GM12878 (cell line): ENCODE measurements at regions not wholly inside any gene's neighbourhood (a gene's known extent, or its start where the extent isn't known, plus 50 kb on each side); places are given as distances from the start of the nearest gene placed in this dataset.

Experiments
- ATAC-seq: fragments of 200-7000 bp; cut with Tn5 transposase; 3 replicates; pipeline ENCODE4 v1.9.1; 2020; ENCODE audit warnings: mild to moderate bottlenecking, moderate library complexity
- BruUV-seq: library from RNA; stranded (reverse); fragments of 400-500 nt; replicated peaks from 2 replicates; lab custom pipeline; 2021; lab: Mats Ljungman, UMichigan
- CTCF ChIA-PET: fragments of 300-600 bp; sonication (Branson Sonifier 250); formaldehyde crosslinking; extraction: SDS; loops from one replicate; lab custom pipeline; 2021; ENCODE audit warnings: inconsistent platforms; lab: Yijun Ruan, JAX
- POLR2A ChIA-PET: fragments of 350-600 bp; formaldehyde crosslinking; extraction: SDS; loops from one replicate; lab custom pipeline; 2021; ENCODE audit warnings: inconsistent platforms; lab: Charles Lee
- RAD21 ChIA-PET: fragments of 300-600 bp; sonication (Branson Sonifier 250); formaldehyde crosslinking; loops from one replicate; lab custom pipeline; 2023; ENCODE audit warnings: antibody characterized with exemption; ENCODE audit not compliant: unreplicated experiment; lab: Charles Lee
- SMC1A ChIA-PET: fragments of 300-600 bp; sonication (Branson Sonifier 250); formaldehyde crosslinking; loops from one replicate; lab custom pipeline; 2023; ENCODE audit not compliant: unreplicated experiment, uncharacterized antibody; lab: Charles Lee
- DNase-seq: peaks from one replicate; pipeline ENCODE4 v3.0.0-alpha.2; 2011; ENCODE audit warnings: low read depth, low spot score
- FAIRE-seq: peaks from 3 replicates; lab custom pipeline; 2011; peaks lifted over from hg19 to GRCh38; lab: Jason Lieb, UNC
- H2AFZ ChIP-seq: 2 replicates; pipeline ENCODE4 v1.6.0; 2011; ENCODE audit warnings: low read depth, low read length, control low read depth; ENCODE audit not compliant: control insufficient read depth
- H3K27ac ChIP-seq: 2 replicates; pipeline ENCODE4 v1.5.1; 2011; ENCODE audit warnings: control low read depth; ENCODE audit not compliant: control insufficient read depth, insufficient read depth
- H3K27me3 ChIP-seq, 2 experiments: replicated peaks in 1 of 2; 2 replicates each; pipeline versions ENCODE4 v1.6.0 to v1.6.1; 2011; ENCODE audit warnings: low read length in 1 of 2; ENCODE audit not compliant: control insufficient read depth in 2 of 2, insufficient read depth in 2 of 2
- H3K36me3 ChIP-seq, 2 experiments: 2 replicates each; pipeline ENCODE4 v1.5.1; 2011; ENCODE audit warnings: low read length in 1 of 2; ENCODE audit not compliant: control insufficient read depth in 2 of 2, insufficient read depth in 2 of 2
- H3K4me1 ChIP-seq: 2 replicates; pipeline ENCODE4 v1.6.1; 2011; ENCODE audit warnings: mild to moderate bottlenecking, low read length, moderate library complexity, mixed read lengths; ENCODE audit not compliant: control insufficient read depth, insufficient read depth
- H3K4me2 ChIP-seq: 2 replicates; pipeline ENCODE4 v1.6.0; 2011; ENCODE audit warnings: control low read depth; ENCODE audit not compliant: control insufficient read depth, insufficient read depth
- H3K4me3 ChIP-seq: fragments of 200-600 bp; sonication (generic); 2 replicates; pipeline ENCODE4 v1.5.1; 2016
- H3K79me2 ChIP-seq: 2 replicates; pipeline ENCODE4 v1.6.0; 2011; ENCODE audit warnings: low read length; ENCODE audit not compliant: control insufficient read depth, insufficient read depth
- H3K9ac ChIP-seq: 2 replicates; pipeline ENCODE4 v1.8.0; 2011; ENCODE audit warnings: low read length, control low read depth, mixed read lengths; ENCODE audit not compliant: control insufficient read depth, insufficient read depth
- H3K9me3 ChIP-seq: replicated peaks from 3 replicates; pipeline ENCODE4 v1.5.1; 2011; ENCODE audit warnings: mild to moderate bottlenecking, low read length; ENCODE audit not compliant: control insufficient read depth, insufficient read depth
- H4K20me1 ChIP-seq: 2 replicates; pipeline ENCODE4 v1.6.0; 2011; ENCODE audit not compliant: control insufficient read depth, insufficient read depth
- IRF3 ChIP-seq: fragments of 450-650 bp; IDR thresholded peaks from 2 replicates; pipeline ENCODE4 v1.6.1; 2014; ENCODE audit warnings: mild to moderate bottlenecking
- MEF2A ChIP-seq: IDR thresholded peaks from 2 replicates; pipeline ENCODE4 v1.6.1; 2011; ENCODE audit warnings: low read depth, mild to moderate bottlenecking, low read length, moderate library complexity; ENCODE audit not compliant: insufficient read depth
- MTA2 ChIP-seq: fragments of 450-650 bp; IDR thresholded peaks from 2 replicates; pipeline ENCODE4 v1.6.1; 2016; ENCODE audit warnings: low read depth, mild to moderate bottlenecking, moderate library complexity
- MXI1 ChIP-seq: fragments of 150-350 bp; IDR thresholded peaks from 2 replicates; pipeline ENCODE4 v1.6.1; 2011; ENCODE audit warnings: low read depth, mild to moderate bottlenecking, inconsistent platforms, low read length, improper control_type of control experiment
- NR2C1 ChIP-seq: fragments of 450-650 bp; IDR thresholded peaks from 2 replicates; pipeline ENCODE4 v1.6.1; 2017; ENCODE audit warnings: antibody characterized with exemption, mild to moderate bottlenecking, moderate library complexity
- POLR2AphosphoS2 ChIP-seq: IDR thresholded peaks from 2 replicates; pipeline ENCODE4 v1.6.1; 2011; ENCODE audit warnings: low read depth, mild to moderate bottlenecking, low read length, improper control_type of control experiment, moderate library complexity
- ZNF384 ChIP-seq: IDR thresholded peaks from 2 replicates; pipeline ENCODE4 v1.6.1; 2012; ENCODE audit warnings: low read depth, mild to moderate bottlenecking, low read length, improper control_type of control experiment, borderline replicate concordance
- WGBS: methylation state at CpG from one replicate; pipeline ENCODE4 v1.1.6; 2016; ENCODE audit warnings: low lambda C conversion rate; ENCODE audit not compliant: insufficient replicate concordance, insufficient coverage; ENCODE audit errors: missing lambda C conversion rate; 5-methylcytosine and 5-hydroxymethylcytosine counted together
- in situ Hi-C: fragments of 300-500 bp; cut with MboI; formaldehyde crosslinking; loops from 9 replicates; pipeline ENCODE4 v1.14.3; 2018; ENCODE audit warnings: mixed read lengths
- intact Hi-C: fragments of 100-400 bp; cut with micrococcal nuclease; formaldehyde crosslinking; loops from one replicate; pipeline ENCODE4 v1.14.2; 2022; ENCODE audit not compliant: unreplicated experiment
- TF ChIP-seq, protein P1 (sequence below): fragments of 450-650 bp; IDR thresholded peaks from 2 replicates; pipeline ENCODE4 v1.6.1; 2017; ENCODE audit warnings: mild to moderate bottlenecking, moderate library complexity

DNA sequence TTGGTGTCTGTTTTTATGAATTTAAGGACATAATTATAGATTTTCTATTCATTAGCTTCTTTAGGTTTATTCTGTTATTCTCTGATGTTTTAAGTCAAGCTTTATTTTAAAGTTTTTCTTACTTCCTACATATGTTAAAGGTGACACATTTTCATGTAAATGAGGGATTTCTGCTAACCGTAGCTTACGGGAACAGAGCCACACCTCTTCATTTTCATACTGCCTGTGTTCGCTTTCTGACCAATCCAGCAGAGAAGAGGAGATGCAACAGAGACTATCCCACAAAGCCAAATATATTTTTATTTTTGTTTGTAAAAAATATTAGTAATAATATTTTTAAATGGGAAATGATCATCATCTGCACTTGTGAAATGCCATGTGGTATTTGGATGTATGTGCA lies 774.1 kb downstream of the BRD1 start:
- CTCF ChIA-PET: no interaction called here
- intact Hi-C loops (no loop called here), in situ Hi-C loops (loop anchor here (25.0 kb wide), 1 partner anchor 109 kb away; no protein-coding TSS in a partner anchor)
- H3K79me2 ChIP-seq: no peaks in the 10 kb centered on the region
- no peak overlapping the region for H3K4me2 ChIP-seq
- H2AFZ ChIP-seq: no peak overlapping the region
- H4K20me1 ChIP-seq: no peaks in the 10 kb centered on the region
- WGBS: 13% methylated on average over 3 of the region's 3 CpGs
- FAIRE-seq (no peak), DNase-seq (no peak), ATAC-seq (no peak)
- TF ChIP-seq IRF3 (no peak), ZNF384 (no peak), MXI1 (no peak), NR2C1 (no peak), POLR2AphosphoS2 (no peak), MTA2 (no peak), MEF2A (no peak)
- TF ChIP-seq, protein P1, sequence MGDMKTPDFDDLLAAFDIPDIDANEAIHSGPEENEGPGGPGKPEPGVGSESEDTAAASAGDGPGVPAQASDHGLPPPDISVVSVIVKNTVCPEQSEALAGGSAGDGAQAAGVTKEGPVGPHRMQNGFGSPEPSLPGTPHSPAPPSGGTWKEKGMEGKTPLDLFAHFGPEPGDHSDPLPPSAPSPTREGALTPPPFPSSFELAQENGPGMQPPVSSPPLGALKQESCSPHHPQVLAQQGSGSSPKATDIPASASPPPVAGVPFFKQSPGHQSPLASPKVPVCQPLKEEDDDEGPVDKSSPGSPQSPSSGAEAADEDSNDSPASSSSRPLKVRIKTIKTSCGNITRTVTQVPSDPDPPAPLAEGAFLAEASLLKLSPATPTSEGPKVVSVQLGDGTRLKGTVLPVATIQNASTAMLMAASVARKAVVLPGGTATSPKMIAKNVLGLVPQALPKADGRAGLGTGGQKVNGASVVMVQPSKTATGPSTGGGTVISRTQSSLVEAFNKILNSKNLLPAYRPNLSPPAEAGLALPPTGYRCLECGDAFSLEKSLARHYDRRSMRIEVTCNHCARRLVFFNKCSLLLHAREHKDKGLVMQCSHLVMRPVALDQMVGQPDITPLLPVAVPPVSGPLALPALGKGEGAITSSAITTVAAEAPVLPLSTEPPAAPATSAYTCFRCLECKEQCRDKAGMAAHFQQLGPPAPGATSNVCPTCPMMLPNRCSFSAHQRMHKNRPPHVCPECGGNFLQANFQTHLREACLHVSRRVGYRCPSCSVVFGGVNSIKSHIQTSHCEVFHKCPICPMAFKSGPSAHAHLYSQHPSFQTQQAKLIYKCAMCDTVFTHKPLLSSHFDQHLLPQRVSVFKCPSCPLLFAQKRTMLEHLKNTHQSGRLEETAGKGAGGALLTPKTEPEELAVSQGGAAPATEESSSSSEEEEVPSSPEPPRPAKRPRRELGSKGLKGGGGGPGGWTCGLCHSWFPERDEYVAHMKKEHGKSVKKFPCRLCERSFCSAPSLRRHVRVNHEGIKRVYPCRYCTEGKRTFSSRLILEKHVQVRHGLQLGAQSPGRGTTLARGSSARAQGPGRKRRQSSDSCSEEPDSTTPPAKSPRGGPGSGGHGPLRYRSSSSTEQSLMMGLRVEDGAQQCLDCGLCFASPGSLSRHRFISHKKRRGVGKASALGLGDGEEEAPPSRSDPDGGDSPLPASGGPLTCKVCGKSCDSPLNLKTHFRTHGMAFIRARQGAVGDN: no peak
- no peak overlapping the region for H3K4me3 ChIP-seq
- POLR2A ChIA-PET: no interaction called here
- H3K4me1 ChIP-seq: no peaks in the 10 kb centered on the region
- no peaks in the 10 kb centered on the region; the same call in 2 of the 3 replicates for H3K9me3 ChIP-seq
- RAD21 ChIA-PET: no interaction called here
- H3K36me3 ChIP-seq: no peaks in the 10 kb centered on the region
- H3K27ac ChIP-seq: no peak overlapping the region
- H3K27me3 ChIP-seq: no peaks in the 10 kb centered on the region
- no TSS peak for BruUV-seq
- no peak overlapping the region for H3K9ac ChIP-seq
- SMC1A ChIA-PET: no interaction called here
